ENCODE measurements at regions not wholly inside any gene's neighbourhood (a gene's known extent, or its start where the extent isn't known, plus 50 kb on each side); places are given as distances from the start of the nearest gene placed in this dataset.

DNA sequence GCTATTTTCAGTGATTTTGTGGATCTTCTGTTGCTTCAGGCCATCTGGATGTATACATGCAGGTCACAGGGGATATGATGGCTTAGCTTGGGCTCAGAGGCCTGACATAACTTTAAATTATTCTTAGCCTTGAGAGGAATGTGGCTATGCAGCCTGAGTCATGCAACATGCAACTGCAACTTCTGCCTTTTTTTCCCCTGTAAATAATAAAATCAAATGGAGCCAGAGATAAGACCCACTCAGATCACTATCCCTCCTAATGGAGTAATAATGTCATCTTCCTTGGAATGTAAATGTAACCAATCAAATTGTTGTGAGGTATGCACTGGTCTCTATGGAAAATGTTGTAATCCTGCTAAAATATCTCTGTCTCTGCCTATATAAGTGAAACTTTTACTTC, 54.9 kb downstream of the MAGEB17 start:
- DNase-seq (ENCODE audit: low read depth in 2 of 2), result no peak

- DNase-seq (ENCODE audit: low read depth in 2 of 2), result no peak
Measured at GRCh38 chrX:16223385-16223784, 56.1 kb downstream of the MAGEB17 start.

DNA sequence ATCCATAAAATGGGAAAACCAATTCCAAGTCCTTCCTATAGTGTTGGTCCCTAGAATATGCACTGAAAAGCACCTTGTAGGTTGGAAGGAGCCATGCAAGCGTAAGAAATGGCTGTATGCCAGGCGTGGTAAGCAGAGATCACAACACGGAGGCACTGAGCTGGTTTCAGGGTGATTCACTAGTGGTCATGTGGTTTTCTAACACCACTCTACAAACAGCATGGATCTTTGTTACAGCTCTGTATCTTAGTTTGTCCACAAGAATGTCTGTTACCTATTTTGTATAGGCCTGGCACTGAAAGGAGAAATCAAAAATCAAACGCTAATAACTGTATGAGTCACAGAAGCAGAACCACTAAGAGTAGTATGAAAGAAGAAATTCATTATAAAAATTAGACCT, 71.9 kb downstream of the MAGEB17 start:
- no peak for DNase-seq (ENCODE audit: low read depth in 2 of 2)

DNA sequence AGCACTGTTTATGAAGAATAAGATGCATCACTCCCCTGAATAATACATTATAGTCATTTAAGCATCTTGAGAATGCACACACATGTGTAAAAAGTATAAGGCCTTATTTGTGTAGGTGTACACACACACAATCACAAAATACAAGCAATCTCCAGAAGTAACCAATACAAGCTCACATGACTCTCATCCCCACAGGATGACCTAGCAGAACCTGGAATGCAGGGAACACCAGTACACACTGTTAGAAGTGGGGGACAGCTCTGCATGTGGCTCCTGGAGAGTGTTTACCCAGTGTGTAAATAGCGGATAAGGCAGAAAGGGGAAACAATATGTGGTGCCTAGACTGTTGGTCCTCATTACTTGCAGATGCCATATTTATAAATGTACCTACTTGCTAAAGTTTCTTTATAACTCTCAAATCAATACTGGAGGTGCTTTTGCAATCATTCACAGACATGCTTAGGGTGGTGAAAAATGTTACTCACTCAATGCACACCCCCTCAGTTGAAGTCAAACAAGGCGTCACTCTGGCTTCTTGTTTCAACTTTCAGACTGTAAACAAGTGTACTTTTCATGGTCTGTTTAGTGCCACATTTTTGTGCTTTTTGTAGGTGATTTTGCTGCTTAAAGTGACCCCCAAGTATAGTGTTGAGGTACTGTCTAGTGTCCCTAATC, 73.1 kb downstream of the MAGEB17 start:
- no peak for DNase-seq (ENCODE audit: low read depth in 2 of 2)

GRCh38 chrX:16240968-16241367, 73.7 kb downstream of the MAGEB17 start:
- no peak for DNase-seq (ENCODE audit: low read depth in 2 of 2)

GRCh38 chrX:16250296-16250695, 83.0 kb downstream of the MAGEB17 start:
- no peak for DNase-seq (ENCODE audit: low read depth in 2 of 2)

DNA sequence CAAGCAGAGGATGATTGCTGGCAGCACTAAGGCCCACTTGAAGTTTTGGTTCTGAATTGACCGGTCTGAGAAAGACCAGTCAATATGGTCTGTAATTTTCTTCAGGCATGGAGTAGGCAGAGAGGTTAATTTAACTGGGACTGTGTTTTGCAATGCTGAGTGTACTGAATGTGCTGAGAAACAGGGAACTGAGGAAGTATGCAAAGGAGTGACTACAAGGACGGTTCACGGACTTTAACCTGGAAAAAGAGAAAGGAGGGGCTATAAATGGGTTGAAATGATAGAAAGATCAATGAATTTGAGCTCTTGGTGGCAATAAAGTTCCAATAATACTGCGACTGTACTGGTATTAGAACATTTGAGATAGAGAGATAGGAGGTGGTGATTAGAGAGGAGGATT, 84.5 kb downstream of the MAGEB17 start:
- no peak for DNase-seq (ENCODE audit: low read depth in 2 of 2)

DNA sequence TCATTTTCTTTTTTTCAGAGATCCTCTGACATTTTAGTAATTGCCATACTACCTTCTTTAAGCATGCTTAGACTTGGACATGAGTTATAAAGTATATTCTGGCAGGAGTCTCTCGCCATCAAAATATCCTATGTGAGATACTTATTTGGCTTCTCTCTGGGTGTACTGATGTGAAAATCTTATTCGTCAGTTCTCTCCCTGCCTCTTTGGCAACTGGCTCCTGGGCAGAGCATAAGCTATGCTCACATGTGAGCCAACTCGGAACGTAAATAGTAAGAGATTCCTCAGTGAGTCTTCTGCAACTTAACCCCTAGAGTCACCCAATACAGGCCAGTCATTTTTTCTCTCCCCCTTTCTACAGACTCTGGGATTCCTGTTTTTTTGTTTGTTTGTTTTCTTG, 91.6 kb downstream of the MAGEB17 start:
- no peak for DNase-seq (ENCODE audit: low read depth in 2 of 2)

GRCh38 chrX:16267431-16267830, 100.2 kb downstream of the MAGEB17 start:
- DNase-seq (ENCODE audit: low read depth in 2 of 2), result no peak

GRCh38 chrX:16268206-16268605, 100.9 kb downstream of the MAGEB17 start:
- DNase-seq (ENCODE audit: low read depth in 2 of 2), result no peak

DNA sequence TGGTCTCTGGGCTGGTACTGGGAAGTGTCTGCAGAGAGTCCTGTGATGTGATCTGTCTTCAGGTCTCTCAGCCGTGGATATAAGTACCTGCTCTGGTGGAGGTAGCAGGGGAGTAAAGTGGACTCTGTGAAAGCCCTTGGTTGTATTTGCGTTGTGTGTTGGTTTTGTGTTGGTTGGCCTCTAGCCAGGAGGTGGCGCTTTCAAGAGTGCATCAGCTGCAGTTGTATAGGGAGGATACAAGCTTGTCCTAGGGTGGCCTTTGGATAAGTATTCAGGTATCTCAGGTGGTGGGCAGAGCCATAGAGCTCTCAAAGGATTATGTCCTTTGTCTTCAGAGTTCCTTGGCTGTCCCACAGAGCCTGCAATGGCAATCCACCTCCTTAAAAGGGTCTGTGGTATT, 111.6 kb downstream of the MAGEB17 start:
- no peak for DNase-seq (ENCODE audit: low read depth in 2 of 2)

GRCh38 chrX:16282209-16282608, 114.9 kb downstream of the MAGEB17 start:
- no peak for DNase-seq (ENCODE audit: low read depth in 2 of 2)

DNA sequence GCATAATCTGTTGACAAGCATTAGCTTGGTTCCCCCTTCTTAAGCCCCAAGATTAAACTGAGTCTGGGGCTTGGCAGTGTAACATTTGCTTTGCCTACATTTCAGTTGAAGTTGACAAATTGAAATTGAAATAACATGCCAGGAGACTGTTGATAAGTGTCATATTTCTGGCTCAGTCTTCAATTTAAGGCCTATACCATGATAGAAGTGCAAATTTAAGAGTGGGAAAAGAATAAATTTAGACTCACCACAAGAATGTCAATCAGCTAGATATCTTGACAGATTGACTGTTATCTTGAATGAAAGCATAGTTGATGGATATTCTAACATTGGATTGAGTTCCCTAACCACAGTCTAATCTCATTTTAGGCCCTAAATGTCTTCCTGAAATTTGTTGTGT, 117.6 kb downstream of the MAGEB17 start:
- no peak for DNase-seq (ENCODE audit: low read depth in 2 of 2)

GRCh38 chrX:16290997-16291396, 123.7 kb downstream of the MAGEB17 start:
- DNase-seq (ENCODE audit: low read depth in 2 of 2), result no peak

DNA sequence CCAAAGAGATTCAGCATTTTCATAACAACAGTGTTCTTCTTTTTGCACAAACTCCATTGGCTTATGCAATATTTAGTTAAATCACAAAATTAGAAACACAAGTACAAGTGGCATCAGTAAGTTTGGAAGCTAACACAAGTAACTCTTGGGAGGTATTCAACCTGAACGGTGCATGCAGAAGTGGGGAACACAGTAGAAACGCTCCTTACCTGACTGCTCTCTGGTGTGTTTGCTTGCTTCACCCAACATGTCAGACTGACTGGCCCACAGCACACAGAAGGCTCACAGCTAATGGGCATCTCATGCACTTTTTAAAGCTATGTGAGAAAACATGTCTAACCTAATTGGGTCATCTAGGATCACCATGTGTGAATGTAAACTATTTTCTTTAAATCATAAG, 133.6 kb downstream of the MAGEB17 start:
- no peak for DNase-seq (ENCODE audit: low read depth in 2 of 2)

DNA sequence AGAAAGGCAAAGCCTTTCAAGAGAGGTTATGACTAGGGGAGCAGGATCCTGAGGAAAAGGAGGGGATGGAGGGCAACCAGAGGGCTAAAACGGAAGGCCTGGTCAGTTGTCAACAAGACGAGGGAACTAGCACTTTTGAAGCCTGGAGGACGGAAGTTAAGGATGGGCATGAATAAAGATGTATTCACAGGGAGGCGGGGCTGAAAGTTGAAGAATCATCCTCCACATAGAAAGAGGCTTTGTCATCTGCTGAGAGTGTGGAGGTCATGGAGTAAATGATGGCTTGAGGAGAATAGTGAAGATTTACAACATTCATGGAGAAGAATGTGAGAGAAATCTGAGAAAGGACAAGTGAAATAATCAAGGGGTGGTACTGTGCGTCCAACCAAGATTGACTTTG, 137.5 kb downstream of the MAGEB17 start:
- no peak for DNase-seq (ENCODE audit: low read depth in 2 of 2)

GRCh38 chrX:16305187-16305586, 137.9 kb downstream of the MAGEB17 start:
- DNase-seq (ENCODE audit: low read depth in 2 of 2), result no peak

- no peak for DNase-seq (ENCODE audit: low read depth in 2 of 2)
Measured at GRCh38 chrX:16307950-16308349, 140.7 kb downstream of the MAGEB17 start.

DNA sequence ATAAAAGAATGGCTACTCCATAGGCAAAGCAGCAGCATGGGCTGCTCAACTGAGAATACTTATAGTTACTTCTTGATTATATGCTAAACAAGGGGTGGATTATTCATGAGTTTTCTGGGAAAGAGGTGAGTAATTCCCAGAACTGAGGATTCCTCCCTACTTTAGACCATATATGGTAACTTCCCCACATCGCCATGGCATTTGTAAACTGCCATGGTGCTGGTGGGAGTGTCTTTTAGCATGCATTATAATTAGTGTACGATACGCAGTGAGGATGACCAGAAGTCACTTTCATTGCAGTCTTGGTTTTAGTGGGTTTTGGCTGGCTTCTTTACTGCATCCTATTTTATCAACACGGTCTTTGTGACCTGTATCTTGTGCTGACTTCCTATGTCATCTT, 141.5 kb downstream of the MAGEB17 start:
- no peak for DNase-seq (ENCODE audit: low read depth in 2 of 2)

DNA sequence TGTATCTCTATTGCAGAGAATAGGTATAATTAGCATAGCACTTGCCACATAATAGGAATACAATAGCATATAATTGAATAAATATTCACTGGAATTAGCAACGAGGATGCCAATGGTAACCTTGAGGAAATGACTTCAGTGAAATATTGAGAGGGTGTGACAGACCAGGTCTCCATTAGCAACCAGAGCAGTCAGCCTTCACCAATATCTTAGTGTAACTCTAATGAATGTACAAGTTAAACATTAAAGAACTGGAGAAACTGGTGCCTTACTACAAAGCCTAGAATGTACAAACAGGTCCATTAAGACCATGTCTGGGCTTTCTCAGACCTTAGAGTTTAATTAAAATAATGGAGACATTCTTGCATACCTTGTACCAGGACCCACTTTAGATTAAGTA, 143.0 kb downstream of the MAGEB17 start:
- no peak for DNase-seq (ENCODE audit: low read depth in 2 of 2)

- DNase-seq (ENCODE audit: low read depth in 2 of 2), result no peak
Measured at GRCh38 chrX:16311671-16312070, 144.4 kb downstream of the MAGEB17 start.

DNA sequence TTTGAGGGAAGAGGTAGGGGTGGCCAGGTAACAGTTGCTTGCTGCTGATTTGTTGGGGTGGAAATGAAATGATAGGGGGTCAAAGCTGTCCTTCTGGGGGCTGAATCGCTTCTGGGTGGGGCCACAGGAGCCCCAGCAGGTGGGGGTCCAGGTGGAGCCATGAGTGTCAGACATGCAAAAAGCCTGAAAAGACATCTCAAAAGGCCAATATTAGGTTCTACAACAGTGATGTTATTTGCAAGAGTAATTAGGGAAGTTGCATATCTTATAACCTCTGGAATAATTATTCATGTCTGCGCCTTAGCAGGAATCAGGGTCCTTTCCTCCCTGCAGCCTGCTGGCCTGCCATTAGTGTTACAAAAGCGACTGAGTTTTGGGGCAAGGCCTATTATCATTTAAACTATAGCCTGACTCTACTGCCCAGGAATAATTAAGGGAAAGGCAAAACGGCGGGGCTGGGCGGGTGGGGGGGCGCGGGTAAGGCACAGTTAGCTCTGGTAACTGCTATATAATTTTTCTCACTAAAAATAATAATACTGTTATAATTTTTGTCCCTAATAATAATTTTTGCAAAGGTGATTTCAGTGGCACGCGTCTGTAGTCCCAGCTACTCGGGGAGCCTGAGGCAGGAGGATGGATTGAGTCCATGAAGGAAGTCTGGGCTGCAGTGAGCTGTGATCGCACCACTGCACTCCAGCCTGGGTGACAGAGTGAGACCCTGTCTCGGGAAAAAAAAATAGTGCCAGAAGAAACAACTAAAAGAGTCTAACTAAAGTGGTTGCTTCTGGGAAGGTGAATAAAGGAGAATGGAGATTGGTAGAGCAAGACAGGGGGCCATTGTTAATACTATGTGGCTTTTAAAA, 145.7 kb downstream of the MAGEB17 start:
- no peak for DNase-seq (ENCODE audit: low read depth in 2 of 2)

- no peak for DNase-seq (ENCODE audit: low read depth in 2 of 2)
Measured at GRCh38 chrX:16316331-16316730, 149.1 kb downstream of the MAGEB17 start.
